ENCODE measurements at regions not wholly inside any gene's neighbourhood (a gene's known extent, or its start where the extent isn't known, plus 50 kb on each side); places are given as distances from the start of the nearest gene placed in this dataset.

DNA sequence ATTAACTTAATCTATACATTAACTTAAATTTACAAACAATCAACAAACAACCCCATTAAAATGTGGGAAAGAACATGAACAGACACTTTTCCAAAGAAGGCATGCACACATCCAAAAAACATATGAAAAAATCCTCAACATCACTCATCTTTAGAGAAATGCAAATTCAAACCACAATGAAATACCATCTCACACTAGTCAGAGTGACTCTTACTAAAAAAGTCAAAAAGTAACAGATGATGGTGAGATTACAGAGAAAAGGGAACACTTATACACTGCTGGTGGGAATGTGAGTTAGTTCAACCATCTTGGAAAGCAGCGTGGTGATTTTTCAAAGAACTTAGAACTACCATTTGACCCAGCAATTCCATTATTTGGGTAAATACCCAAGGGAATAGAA, 759.2 kb upstream of the SLITRK1 start:
- Histone ChIP-seq H3K36me3 (no peaks in the 10 kb centered on the region), H3K27ac (no peak overlapping the region), H3K9ac (ENCODE audit: low read depth in 2 of 2, low read length in 2 of 2) (no peak overlapping the region), H3K4me1 (no peaks in the 10 kb centered on the region), H3K4me3 (no peak overlapping the region), H3K27me3 (no peaks in the 10 kb centered on the region), H3K9me3 (no peaks in the 10 kb centered on the region)
- no peak for DNase-seq
- no peak for TF ChIP-seq CTCF (IDR thresholded peaks at IDR 0.05)
- intact Hi-C loops (cut with DNase I): no loop called here

DNA sequence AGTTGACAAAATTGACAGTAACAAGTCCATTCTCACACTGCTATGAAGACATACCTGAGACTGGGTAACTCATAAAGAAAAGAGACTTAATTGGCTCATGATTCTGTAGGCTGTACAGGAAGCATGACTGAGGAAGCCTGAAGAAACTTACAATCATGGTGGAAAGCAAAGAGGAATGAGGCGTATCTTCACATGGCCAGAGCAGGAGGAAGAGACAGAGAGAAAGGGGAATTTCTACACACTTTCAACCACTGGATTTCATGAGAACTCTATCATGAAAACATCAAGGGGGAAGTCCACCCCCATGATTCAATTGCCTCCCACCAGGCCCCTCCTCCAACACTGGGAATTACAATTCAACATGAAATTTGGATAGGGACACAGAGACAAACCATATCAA, 758.4 kb upstream of the SLITRK1 start:
- H3K9me3 ChIP-seq: no peaks in the 10 kb centered on the region
- H3K4me1 ChIP-seq: no peaks in the 10 kb centered on the region

DNA sequence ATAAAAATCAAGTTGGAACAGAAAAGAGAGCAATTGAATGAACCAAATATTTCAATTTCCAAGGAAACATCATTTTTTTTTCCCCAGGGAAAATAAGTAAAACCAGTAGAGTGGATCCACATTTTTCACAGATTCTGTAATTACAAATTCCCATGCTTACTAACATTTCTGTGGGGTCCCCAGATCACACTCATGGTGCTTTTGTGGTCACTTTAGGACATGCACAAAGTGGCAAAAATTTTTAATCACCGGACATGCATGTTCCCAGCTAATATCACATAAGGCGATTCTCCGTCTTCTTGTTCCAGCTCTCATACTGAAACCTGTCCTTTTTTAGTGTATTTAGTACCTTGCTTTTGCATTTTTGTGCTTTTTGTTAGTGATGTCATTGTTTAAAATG, 748.2 kb upstream of the SLITRK1 start:
- no peaks in the 10 kb centered on the region for H3K4me1 ChIP-seq
- no peak for DNase-seq
- TF ChIP-seq CTCF (IDR thresholded peaks at IDR 0.05): no peak
- H3K27ac ChIP-seq: no peak overlapping the region
- H3K9me3 ChIP-seq: no peaks in the 10 kb centered on the region
- H3K4me3 ChIP-seq: no peak overlapping the region
- no peaks in the 10 kb centered on the region for H3K27me3 ChIP-seq
- intact Hi-C loops (cut with DNase I): no loop called here
- H3K9ac ChIP-seq (ENCODE audit: low read depth in 2 of 2, low read length in 2 of 2): no peak overlapping the region
- H3K36me3 ChIP-seq: no peaks in the 10 kb centered on the region

More for the DNA sequence above, 758.4 kb upstream of the SLITRK1 start:
- intact Hi-C loops (cut with DNase I): no loop called here
- H3K27ac ChIP-seq: no peak overlapping the region
- no peak overlapping the region for H3K9ac ChIP-seq (ENCODE audit: low read depth in 2 of 2, low read length in 2 of 2)
- no peak overlapping the region for H3K4me3 ChIP-seq
- no peak for TF ChIP-seq CTCF (IDR thresholded peaks at IDR 0.05)
- H3K27me3 ChIP-seq: no peaks in the 10 kb centered on the region
- DNase-seq: no peak
- H3K36me3 ChIP-seq: no peaks in the 10 kb centered on the region

DNA sequence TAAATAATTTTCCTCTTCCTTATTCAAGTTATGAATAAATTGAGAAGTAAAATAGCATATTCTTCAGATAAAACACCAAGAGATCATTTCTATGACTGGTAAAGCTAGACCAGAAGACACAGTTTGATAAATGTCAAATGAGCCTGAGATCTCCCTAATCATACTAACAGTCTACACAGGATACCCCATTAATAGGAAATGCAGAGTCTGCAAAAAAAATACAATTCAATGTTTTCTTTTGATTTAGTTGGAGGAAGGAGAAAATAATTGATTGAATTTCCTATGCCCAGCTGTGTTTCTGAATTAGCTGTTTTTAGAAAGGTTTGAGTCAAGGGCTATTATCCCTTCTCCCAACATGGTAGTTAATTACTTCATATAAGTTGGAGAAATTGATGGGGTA, 734.6 kb upstream of the SLITRK1 start:
- no peak overlapping the region for H3K4me3 ChIP-seq
- DNase-seq: no peak
- H3K9me3 ChIP-seq: no peaks in the 10 kb centered on the region
- no peak overlapping the region for H3K27ac ChIP-seq
- no peaks in the 10 kb centered on the region for H3K4me1 ChIP-seq
- no peak for TF ChIP-seq CTCF (IDR thresholded peaks at IDR 0.05)
- no peaks in the 10 kb centered on the region for H3K36me3 ChIP-seq
- intact Hi-C loops (cut with DNase I): no loop called here
- no peak overlapping the region for H3K9ac ChIP-seq (ENCODE audit: low read depth in 2 of 2, low read length in 2 of 2)
- H3K27me3 ChIP-seq: no peaks in the 10 kb centered on the region

GRCh38 chr13:84609716-84610115, 727.4 kb upstream of the SLITRK1 start:
- no peak overlapping the region for H3K9ac ChIP-seq (ENCODE audit: low read depth in 2 of 2, low read length in 2 of 2)
- H3K4me1 ChIP-seq: no peaks in the 10 kb centered on the region
- H3K27ac ChIP-seq: no peak overlapping the region
- H3K27me3 ChIP-seq: no peaks in the 10 kb centered on the region
- H3K4me3 ChIP-seq: no peak overlapping the region
- H3K9me3 ChIP-seq: no peaks in the 10 kb centered on the region
- intact Hi-C loops (cut with DNase I): no loop called here
- TF ChIP-seq CTCF (IDR thresholded peaks at IDR 0.05): no peak
- DNase-seq: no peak
- H3K36me3 ChIP-seq: no peaks in the 10 kb centered on the region
